WTC11 (cell line): ENCODE measurements at regions not wholly inside any gene's neighbourhood (a gene's known extent, or its start where the extent isn't known, plus 50 kb on each side); places are given as distances from the start of the nearest gene placed in this dataset.

Experiments
- AFF4 ChIP-seq: sonication (generic); formaldehyde crosslinking; IDR thresholded peaks from 2 replicates; pipeline ENCODE4 v1.8.1; 2023; ENCODE audit warnings: mild to moderate bottlenecking, missing genetic modification reagents, borderline replicate concordance
- CTCF ChIP-seq: fragments of 200-600 bp; IDR thresholded peaks from 2 replicates; pipeline ENCODE4 v1.8.0; 2022; ENCODE audit warnings: antibody characterized with exemption
- NFYB ChIP-seq: sonication (generic); formaldehyde crosslinking; conservative IDR thresholded peaks from 2 replicates; pipeline ENCODE4 v1.8.0; 2022; ENCODE audit warnings: low read depth, missing genetic modification reagents
- SMAD4 ChIP-seq: sonication (generic); formaldehyde crosslinking; IDR thresholded peaks from 2 replicates; pipeline ENCODE4 v1.8.0; 2022; ENCODE audit warnings: mild to moderate bottlenecking, missing genetic modification reagents
- STAT6 ChIP-seq: sonication (generic); formaldehyde crosslinking; conservative IDR thresholded peaks from 2 replicates; pipeline ENCODE4 v1.8.1; 2023; ENCODE audit warnings: mild to moderate bottlenecking, low read depth, missing genetic modification reagents, moderate library complexity
- ZNF317 ChIP-seq: sonication (generic); formaldehyde crosslinking; IDR thresholded peaks from 2 replicates; pipeline ENCODE4 v1.8.1; 2023; ENCODE audit warnings: low read depth, mild to moderate bottlenecking, moderate library complexity, missing genetic modification reagents, borderline replicate concordance
- ZNF512 ChIP-seq: sonication (generic); formaldehyde crosslinking; IDR thresholded peaks from 2 replicates; pipeline ENCODE4 v1.8.1; 2022; ENCODE audit warnings: missing genetic modification reagents, borderline replicate concordance

- TF ChIP-seq STAT6, result no peak
- TF ChIP-seq CTCF, result no peak
- TF ChIP-seq SMAD4 (CRISPR knock-in tag), result no peak
- no peak for TF ChIP-seq ZNF317 (CRISPR knock-in tag)
- no peak for TF ChIP-seq NFYB (CRISPR knock-in tag)
- TF ChIP-seq ZNF512 (CRISPR knock-in tag), result no peak
- TF ChIP-seq AFF4 (CRISPR knock-in tag), result no peak
Observed at GRCh38 chr12:77115471-77115870, 50.1 kb upstream of the E2F7 start.
